H9 (cell line): ENCODE measurements at regions not wholly inside any gene's neighbourhood (a gene's known extent, or its start where the extent isn't known, plus 50 kb on each side); places are given as distances from the start of the nearest gene placed in this dataset.

Source experiments
- DNase-seq: peaks from one replicate; pipeline ENCODE4 v3.0.0-alpha.2; 2017
- H2AFZ ChIP-seq: one replicate; pipeline ENCODE4 v1.6.1; 2013; ENCODE audit warnings: mild to moderate bottlenecking, low read length, control low read depth, moderate library complexity
- H2AK5ac ChIP-seq: 2 replicates; pipeline ENCODE4 v1.6.1; 2013; ENCODE audit warnings: low read length, control low read depth, mixed read lengths; ENCODE audit not compliant: insufficient read length
- H2BK120ac ChIP-seq: one replicate; pipeline ENCODE4 v1.6.1; 2013; ENCODE audit warnings: low read depth, mild to moderate bottlenecking, low read length, control low read depth, inconsistent platforms; ENCODE audit not compliant: poor library complexity, severe bottlenecking
- H2BK12ac ChIP-seq: 2 replicates; pipeline ENCODE4 v1.6.1; 2013; ENCODE audit warnings: low read length, control low read depth, mixed read lengths, low read depth; ENCODE audit not compliant: insufficient read length
- H2BK15ac ChIP-seq: 2 replicates; pipeline ENCODE4 v1.6.1; 2013; ENCODE audit warnings: low read depth, low read length, control low read depth
- H2BK20ac ChIP-seq: one replicate; pipeline ENCODE4 v1.6.1; 2013; ENCODE audit warnings: low read depth, mild to moderate bottlenecking, low read length, control low read depth, inconsistent platforms; ENCODE audit not compliant: poor library complexity, severe bottlenecking
- H2BK5ac ChIP-seq: 2 replicates; pipeline ENCODE4 v1.6.1; 2013; ENCODE audit warnings: low read length, control low read depth, mixed read lengths; ENCODE audit not compliant: insufficient read length
- H3K14ac ChIP-seq: 2 replicates; pipeline ENCODE4 v1.6.1; 2013; ENCODE audit warnings: low read length, control low read depth; ENCODE audit not compliant: insufficient read depth
- H3K18ac ChIP-seq: 2 replicates; pipeline ENCODE4 v1.6.1; 2013; ENCODE audit warnings: low read depth, mild to moderate bottlenecking, mixed read lengths, low read length, control low read depth; ENCODE audit not compliant: insufficient read length
- H3K23ac ChIP-seq: 2 replicates; pipeline ENCODE4 v1.6.1; 2013; ENCODE audit warnings: low read length, control low read depth, mixed read lengths, low read depth; ENCODE audit not compliant: insufficient read length
- H3K23me2 ChIP-seq: 2 replicates; pipeline ENCODE4 v1.6.1; 2013; ENCODE audit warnings: low read depth, mild to moderate bottlenecking, mixed read lengths, low read length, control low read depth; ENCODE audit not compliant: insufficient read length, poor library complexity, severe bottlenecking
- H3K27ac ChIP-seq: 2 replicates; pipeline ENCODE4 v1.5.1; 2013; ENCODE audit warnings: low read length, control low read depth, mixed read lengths, low read depth; ENCODE audit not compliant: insufficient read length
- H3K27me3 ChIP-seq: 2 replicates; pipeline ENCODE4 v1.6.1; 2013; ENCODE audit warnings: low read length, control low read depth, inconsistent platforms; ENCODE audit not compliant: insufficient read depth
- H3K4ac ChIP-seq: 2 replicates; pipeline ENCODE4 v1.6.1; 2013; ENCODE audit warnings: low read depth, mild to moderate bottlenecking, control low read depth, inconsistent platforms, low read length, moderate library complexity
- H3K4me1 ChIP-seq: 2 replicates; pipeline ENCODE4 v1.6.1; 2013; ENCODE audit warnings: low read length, control low read depth, inconsistent platforms; ENCODE audit not compliant: insufficient read depth
- H3K4me2 ChIP-seq: 2 replicates; pipeline ENCODE4 v1.6.1; 2013; ENCODE audit warnings: low read length, control low read depth, mixed read lengths; ENCODE audit not compliant: insufficient read length, insufficient read depth
- H3K56ac ChIP-seq: 2 replicates; pipeline ENCODE4 v1.6.1; 2013; ENCODE audit warnings: low read depth, mild to moderate bottlenecking, mixed read lengths, low read length, control low read depth; ENCODE audit not compliant: insufficient read length
- H3K79me1 ChIP-seq: 2 replicates; pipeline ENCODE4 v1.6.1; 2013; ENCODE audit warnings: low read depth, mild to moderate bottlenecking, moderate library complexity, low read length, control low read depth, inconsistent platforms; ENCODE audit not compliant: insufficient read depth, poor library complexity, severe bottlenecking
- H3K79me2 ChIP-seq: 2 replicates; pipeline ENCODE4 v1.6.1; 2013; ENCODE audit warnings: low read length, control low read depth, inconsistent platforms; ENCODE audit not compliant: insufficient read depth
- H3K9ac ChIP-seq: 2 replicates; pipeline ENCODE4 v1.6.1; 2013; ENCODE audit warnings: low read length, control low read depth, mixed read lengths; ENCODE audit not compliant: insufficient read length; ENCODE audit errors: extremely low read depth
- H3K9me3 ChIP-seq: one replicate; pipeline ENCODE4 v1.6.1; 2013; ENCODE audit warnings: low read depth, low read length, inconsistent platforms; ENCODE audit not compliant: control insufficient read depth
- H3T11ph ChIP-seq: one replicate; pipeline ENCODE4 v1.6.1; 2013; ENCODE audit warnings: mild to moderate bottlenecking, low read length, control low read depth, inconsistent platforms
- H4K20me1 ChIP-seq: one replicate; pipeline ENCODE4 v1.6.1; 2013; ENCODE audit not compliant: control insufficient read depth, insufficient read length, insufficient read depth
- H4K5ac ChIP-seq: 2 replicates; pipeline ENCODE4 v1.6.1; 2013; ENCODE audit warnings: low read depth, mild to moderate bottlenecking, mixed read lengths, low read length, control low read depth; ENCODE audit not compliant: insufficient read length
- H4K8ac ChIP-seq: replicated peaks from 2 replicates; pipeline ENCODE4 v1.6.1; 2013; ENCODE audit warnings: low read length, control low read depth, mixed read lengths, low read depth; ENCODE audit not compliant: insufficient read length
- H4K91ac ChIP-seq: 2 replicates; pipeline ENCODE4 v1.6.1; 2013; ENCODE audit warnings: low read depth, mild to moderate bottlenecking, moderate library complexity, mixed read lengths, low read length, control low read depth; ENCODE audit not compliant: insufficient read length
- H3K27ac Mint-ChIP-seq, 3 experiments: 2 replicates in 2 of 3; 3 replicates in 1 of 3; pipeline ENCODE4 v1.8.0; 2020 to 2021; ENCODE audit warnings: mixed read lengths in 3 of 3, mild to moderate bottlenecking in 1 of 3, moderate library complexity in 1 of 3
- H3K27me3 Mint-ChIP-seq: 2 replicates; pipeline ENCODE4 v1.8.0; 2021; ENCODE audit warnings: low read depth, mild to moderate bottlenecking, moderate library complexity, mixed read lengths
- H3K36me3 Mint-ChIP-seq, 3 experiments: 2 replicates in 2 of 3; 3 replicates in 1 of 3; pipeline ENCODE4 v1.8.0; 2020 to 2021; ENCODE audit warnings: low read depth in 3 of 3, mixed read lengths in 3 of 3; ENCODE audit not compliant: insufficient read depth in 1 of 3
- H3K4me1 Mint-ChIP-seq, 2 experiments: 2 replicates each; pipeline ENCODE4 v1.8.0; 2020; ENCODE audit warnings: mixed read lengths in 2 of 2
- H3K4me3 Mint-ChIP-seq, 2 experiments: 2 replicates in 1 of 2; 3 replicates in 1 of 2; pipeline ENCODE4 v1.8.0; 2020 to 2021; ENCODE audit warnings: mild to moderate bottlenecking in 2 of 2, mixed read lengths in 2 of 2, moderate library complexity in 1 of 2
- H3K9me3 Mint-ChIP-seq, 2 experiments: 2 replicates in 1 of 2; 3 replicates in 1 of 2; pipeline ENCODE4 v1.8.0; 2020; ENCODE audit warnings: mild to moderate bottlenecking in 2 of 2, mixed read lengths in 2 of 2, moderate library complexity in 1 of 2
- CTCF ChIP-seq: fragments of 200-600 bp; sonication (generic); conservative IDR thresholded peaks from 3 replicates; pipeline ENCODE4 v1.8.0; 2021; ENCODE audit warnings: antibody characterized with exemption, mild to moderate bottlenecking
- WGBS: extraction: QIAGEN DNeasy Blood & Tissue Kit; methylation state at CpG from one replicate; pipeline ENCODE4 v1.1.7; 2013; ENCODE audit warnings: missing lambda C conversion rate, low lambda C conversion rate, mixed read lengths; ENCODE audit not compliant: insufficient read length; ENCODE audit errors: extremely low coverage; 5-methylcytosine and 5-hydroxymethylcytosine counted together

DNA sequence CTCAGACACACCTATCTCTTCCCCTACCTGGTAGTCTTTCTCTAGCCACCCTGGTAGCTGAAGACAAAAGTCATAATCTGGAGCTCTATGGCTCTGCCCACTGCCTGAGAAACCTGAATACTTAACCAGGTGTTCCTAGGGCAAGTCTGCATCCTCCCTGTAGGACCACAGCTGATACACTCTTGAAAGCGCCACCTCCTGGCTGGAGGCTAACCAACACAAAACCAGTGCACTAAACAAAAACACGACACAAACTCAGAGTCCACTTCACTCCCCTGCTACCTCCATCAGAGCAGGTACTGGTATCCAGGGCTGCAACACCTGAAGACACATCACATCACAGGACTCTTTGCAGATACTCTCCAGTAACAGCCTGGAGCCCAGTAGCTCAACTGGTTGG, 84.6 kb upstream of the ANXA1 start:
- no peaks in the 10 kb centered on the region for H3K23me2 ChIP-seq
- no peak overlapping the region for H2BK15ac ChIP-seq
- H3K4me1 ChIP-seq, result no peaks in the 10 kb centered on the region
- Mint-ChIP-seq H3K4me1 (peaks cover 2 to 3% of the 10 kb centered on the region in 2 experiments; a peak in 2 of 4 replicates), H3K4me3 (no peak overlapping the region), H3K9me3 (no peaks in the 10 kb centered on the region), H3K36me3 (peaks cover 0 to 2% (median 0%) of the 10 kb centered on the region in 3 experiments; a peak in 3 of 7 replicates), H3K27ac (no peak overlapping the region; a peak in 1 of 7 replicates), H3K27me3 (no peaks in the 10 kb centered on the region)
- H3T11ph ChIP-seq, result no peak overlapping the region
- no peak overlapping the region for H3K23ac ChIP-seq
- no peak overlapping the region for H4K5ac ChIP-seq
- no peak overlapping the region for H2BK120ac ChIP-seq
- no CpG with 5 or more reads among the region's 2 CpGs for WGBS
- no peaks in the 10 kb centered on the region for H3K9me3 ChIP-seq
- H3K14ac ChIP-seq, result no peak overlapping the region
- H3K4me2 ChIP-seq, result no peak overlapping the region
- H2AFZ ChIP-seq, result no peak overlapping the region
- TF ChIP-seq CTCF, result peak; percentile 48
- H2AK5ac ChIP-seq, result no peak overlapping the region
- no peak overlapping the region for H4K91ac ChIP-seq
- H3K9ac ChIP-seq, result no peak overlapping the region
- no peak overlapping the region for H2BK12ac ChIP-seq
- no peak overlapping the region for H3K56ac ChIP-seq
- peak; percentile 39 for DNase-seq
- no peaks in the 10 kb centered on the region for H4K20me1 ChIP-seq
- H3K27me3 ChIP-seq, result no peaks in the 10 kb centered on the region
- H4K8ac ChIP-seq, result no peak overlapping the region
- no peak overlapping the region for H2BK20ac ChIP-seq
- H3K79me1 ChIP-seq, result no peaks in the 10 kb centered on the region
- no peak overlapping the region for H3K4ac ChIP-seq
- no peak overlapping the region for H2BK5ac ChIP-seq
- H3K27ac ChIP-seq, result no peak overlapping the region
- H3K79me2 ChIP-seq, result no peaks in the 10 kb centered on the region
- no peak overlapping the region for H3K18ac ChIP-seq
